HCT116 (cell line): ENCODE measurements at regions not wholly inside any gene's neighbourhood (a gene's known extent, or its start where the extent isn't known, plus 50 kb on each side); places are given as distances from the start of the nearest gene placed in this dataset.

Experiments
- ATAC-seq: fragments of 200-7000 bp; cut with Tn5 transposase; 2 replicates; pipeline ENCODE4 v1.9.1; 2020; ENCODE audit warnings: mild to moderate bottlenecking, moderate library complexity
- BruUV-seq: library from RNA; stranded (reverse); fragments of 400-500 nt; replicated peaks from 2 replicates; lab custom pipeline; 2021; lab: Mats Ljungman, UMichigan
- CTCF ChIA-PET: fragments of 300-600 bp; sonication (Branson Sonifier 250); formaldehyde crosslinking; loops from one replicate; lab custom pipeline; 2021; ENCODE audit warnings: antibody characterized with exemption; lab: Charles Lee
- POLR2A ChIA-PET: fragments of 300-600, 350-600 bp; sonication (Branson Sonifier 250); formaldehyde crosslinking; loops from one replicate; lab custom pipeline; 2021; ENCODE audit warnings: antibody characterized with exemption; lab: Charles Lee
- RAD21 ChIA-PET, 2 experiments: fragments of 300-600 bp; sonication (Branson Sonifier 250); formaldehyde crosslinking; loops; one replicate each; lab custom pipeline; 2023; ENCODE audit warnings: low total read pairs in 2 of 2; ENCODE audit not compliant: uncharacterized antibody in 2 of 2, unreplicated experiment in 2 of 2, low non-redundant PET in 1 of 2; lab: Charles Lee
- DNase-seq: peaks from one replicate; pipeline ENCODE4 v3.0.0-alpha.2; 2010; ENCODE audit warnings: low read depth, low spot score
- H2AFZ ChIP-seq: fragments of 200-600 bp; shearing (Covaris generic), sonication (generic); 2 replicates; pipeline ENCODE4 v1.6.1; 2017; ENCODE audit warnings: low read depth, mixed run types, mixed read lengths, antibody characterized with exemption, low read length; ENCODE audit not compliant: poor library complexity, severe bottlenecking
- H3K27ac ChIP-seq: 2 replicates; pipeline ENCODE4 v1.5.1; 2012; ENCODE audit warnings: low read depth, low read length
- H3K27me3 ChIP-seq: fragments of 200-600 bp; sonication (generic); 2 replicates; pipeline ENCODE4 v1.6.1; 2016; ENCODE audit warnings: mixed run types, low read length, mixed read lengths; ENCODE audit not compliant: insufficient read depth
- H3K36me3 ChIP-seq, 2 experiments: fragments of 200-500 bp in 1 of 2; fragments of 200-600 bp in 1 of 2; sonication (Bioruptor generic) in 1 of 2; sonication (generic) in 1 of 2; 2 replicates each; pipeline versions ENCODE4 v1.5.1 to v1.6.1; 2014 to 2016; ENCODE audit warnings: low read length in 2 of 2, inconsistent platforms in 1 of 2, mixed read lengths in 1 of 2, mixed run types in 1 of 2; ENCODE audit not compliant: insufficient read depth in 2 of 2, control insufficient read depth in 1 of 2
- H3K4me1 ChIP-seq, 2 experiments: fragments of 200-600 bp in 1 of 2; sonication (generic) in 1 of 2; 2 replicates each; pipeline versions ENCODE4 v1.5.1 to v1.6.1; 2012 to 2017; ENCODE audit warnings: low read length in 2 of 2, inconsistent platforms in 1 of 2, mild to moderate bottlenecking in 1 of 2, mixed read lengths in 1 of 2, mixed run types in 1 of 2, moderate library complexity in 1 of 2; ENCODE audit not compliant: insufficient read depth in 2 of 2, control insufficient read depth in 1 of 2
- H3K4me2 ChIP-seq: fragments of 200-600 bp; sonication (generic); 2 replicates; pipeline ENCODE4 v1.6.1; 2017; ENCODE audit warnings: mixed run types, low read length, mixed read lengths
- H3K4me3 ChIP-seq, 2 experiments: fragments of 200-600 bp in 1 of 2; sonication (generic) in 1 of 2; replicated peaks in 1 of 2; 2 replicates each; pipeline ENCODE4 v1.5.1; 2011 to 2016; ENCODE audit warnings: low read length in 2 of 2, control low read depth in 1 of 2, low read depth in 1 of 2, mild to moderate bottlenecking in 1 of 2, mixed read lengths in 1 of 2, mixed run types in 1 of 2
- H3K79me2 ChIP-seq: fragments of 200-600 bp; sonication (generic); 2 replicates; pipeline ENCODE4 v1.6.1; 2017; ENCODE audit warnings: mild to moderate bottlenecking, mixed run types, low read length, moderate library complexity, mixed read lengths; ENCODE audit not compliant: insufficient read depth
- H3K9ac ChIP-seq: fragments of 200-600 bp; sonication (generic); 2 replicates; pipeline ENCODE4 v1.6.1; 2016; ENCODE audit warnings: low read length, mixed read lengths
- H3K9me2 ChIP-seq: fragments of 200-600 bp; sonication (generic), shearing (Covaris generic); 2 replicates; pipeline ENCODE4 v1.6.1; 2017; ENCODE audit warnings: mixed run types, mild to moderate bottlenecking, moderate library complexity; ENCODE audit not compliant: insufficient read depth
- H3K9me3 ChIP-seq, 2 experiments: fragments of 200-500 bp in 1 of 2; fragments of 200-600 bp in 1 of 2; sonication (Bioruptor generic) in 1 of 2; sonication (generic) in 1 of 2; 2 replicates each; pipeline ENCODE4 v1.6.1; 2014 to 2017; ENCODE audit warnings: low read length in 2 of 2, mixed read lengths in 2 of 2, inconsistent platforms in 1 of 2, low read depth in 1 of 2, mild to moderate bottlenecking in 1 of 2, mixed run types in 1 of 2, moderate library complexity in 1 of 2; ENCODE audit not compliant: control insufficient read depth in 1 of 2, insufficient read depth in 1 of 2
- H4K20me1 ChIP-seq: fragments of 200-600 bp; sonication (generic), shearing (Covaris generic); 2 replicates; pipeline ENCODE4 v1.6.1; 2017; ENCODE audit warnings: mixed run types, mild to moderate bottlenecking, moderate library complexity; ENCODE audit not compliant: insufficient read depth
- ATF3 ChIP-seq: IDR thresholded peaks from 2 replicates; pipeline ENCODE4 v1.6.1; 2012
- EZH2phosphoT487 ChIP-seq: fragments of 200-600 bp; IDR thresholded peaks from 2 replicates; pipeline ENCODE4 v1.6.1; 2018; ENCODE audit warnings: antibody characterized with exemption, borderline replicate concordance
- FOSL1 ChIP-seq: IDR thresholded peaks from 2 replicates; pipeline ENCODE4 v1.6.1; 2012; ENCODE audit warnings: low read depth
- POLR2A ChIP-seq: IDR thresholded peaks from 2 replicates; pipeline ENCODE4 v1.7.0; 2011; ENCODE audit warnings: borderline replicate concordance; ENCODE audit not compliant: insufficient read depth, insufficient read length; ENCODE audit errors: extremely low read depth
- RAD21 ChIP-seq: IDR thresholded peaks from 2 replicates; pipeline ENCODE4 v1.6.1; 2012; ENCODE audit warnings: low read depth, mild to moderate bottlenecking
- REST ChIP-seq: IDR thresholded peaks from 2 replicates; pipeline ENCODE4 v1.6.1; 2012; ENCODE audit warnings: low read depth
- SP1 ChIP-seq: IDR thresholded peaks from 2 replicates; pipeline ENCODE4 v1.6.1; 2012; ENCODE audit warnings: low read depth
- TCF7L2 ChIP-seq: IDR thresholded peaks from 2 replicates; pipeline ENCODE4 v1.7.0; 2011; ENCODE audit warnings: borderline replicate concordance, inconsistent platforms; ENCODE audit not compliant: insufficient read depth, insufficient read length; ENCODE audit errors: extremely low read depth
- YY1 ChIP-seq: IDR thresholded peaks from 2 replicates; pipeline ENCODE4 v1.6.1; 2011; ENCODE audit warnings: low read length, low read depth, moderate library complexity, mild to moderate bottlenecking; ENCODE audit not compliant: insufficient replicate concordance; ENCODE audit errors: extremely low read depth
- ZNF274 ChIP-seq: fragments of 200-500 bp; sonication (Bioruptor generic); IDR thresholded peaks from 2 replicates; pipeline ENCODE4 v1.6.1; 2014; ENCODE audit warnings: mild to moderate bottlenecking, low read depth, low read length, inconsistent platforms
- intact Hi-C: fragments of 100-400 bp; cut with micrococcal nuclease; formaldehyde crosslinking; loops from 2 replicates; pipeline ENCODE4 v1.10.0; 2022
- TF ChIP-seq, protein P1 (sequence below): IDR thresholded peaks from 2 replicates; pipeline ENCODE4 v1.6.1; 2012
- TF ChIP-seq, protein P2 (sequence below): IDR thresholded peaks from 2 replicates; pipeline ENCODE4 v1.6.1; 2011; ENCODE audit warnings: mild to moderate bottlenecking, low read length, moderate library complexity; ENCODE audit not compliant: insufficient replicate concordance; ENCODE audit errors: extremely low read depth

- Histone ChIP-seq H3K4me3 (no peak overlapping the region), H3K27me3 (no peaks in the 10 kb centered on the region), H2AFZ (no peak overlapping the region), H3K4me1 (peaks cover 24 to 29% of the 10 kb centered on the region in 2 experiments), H3K36me3 (no peaks in the 10 kb centered on the region), H4K20me1 (no peaks in the 10 kb centered on the region), H3K9ac (no peak overlapping the region), H3K79me2 (no peaks in the 10 kb centered on the region), H3K9me2 (no peaks in the 10 kb centered on the region), H3K4me2 (no peak overlapping the region), H3K27ac (no peak overlapping the region), H3K9me3 (no peaks in the 10 kb centered on the region)
- ATAC-seq (no peak), DNase-seq (no peak)
- TF ChIP-seq, protein P1, sequence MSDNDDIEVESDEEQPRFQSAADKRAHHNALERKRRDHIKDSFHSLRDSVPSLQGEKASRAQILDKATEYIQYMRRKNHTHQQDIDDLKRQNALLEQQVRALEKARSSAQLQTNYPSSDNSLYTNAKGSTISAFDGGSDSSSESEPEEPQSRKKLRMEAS = no peak
- TF ChIP-seq EZH2phosphoT487 = no peak
- no peak for TF ChIP-seq TCF7L2
- TF ChIP-seq ATF3 = no peak
- TF ChIP-seq ZNF274 = no peak
- TF ChIP-seq, protein P2, sequence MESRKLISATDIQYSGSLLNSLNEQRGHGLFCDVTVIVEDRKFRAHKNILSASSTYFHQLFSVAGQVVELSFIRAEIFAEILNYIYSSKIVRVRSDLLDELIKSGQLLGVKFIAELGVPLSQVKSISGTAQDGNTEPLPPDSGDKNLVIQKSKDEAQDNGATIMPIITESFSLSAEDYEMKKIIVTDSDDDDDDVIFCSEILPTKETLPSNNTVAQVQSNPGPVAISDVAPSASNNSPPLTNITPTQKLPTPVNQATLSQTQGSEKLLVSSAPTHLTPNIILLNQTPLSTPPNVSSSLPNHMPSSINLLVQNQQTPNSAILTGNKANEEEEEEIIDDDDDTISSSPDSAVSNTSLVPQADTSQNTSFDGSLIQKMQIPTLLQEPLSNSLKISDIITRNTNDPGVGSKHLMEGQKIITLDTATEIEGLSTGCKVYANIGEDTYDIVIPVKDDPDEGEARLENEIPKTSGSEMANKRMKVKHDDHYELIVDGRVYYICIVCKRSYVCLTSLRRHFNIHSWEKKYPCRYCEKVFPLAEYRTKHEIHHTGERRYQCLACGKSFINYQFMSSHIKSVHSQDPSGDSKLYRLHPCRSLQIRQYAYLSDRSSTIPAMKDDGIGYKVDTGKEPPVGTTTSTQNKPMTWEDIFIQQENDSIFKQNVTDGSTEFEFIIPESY = no peak
- no peak for TF ChIP-seq YY1
- no peak for TF ChIP-seq REST
- TF ChIP-seq SP1 = no peak
- TF ChIP-seq POLR2A = no peak
- TF ChIP-seq FOSL1 = no peak
- no peak for TF ChIP-seq RAD21
- BruUV-seq = no TSS peak
- intact Hi-C loops = no loop called here
- POLR2A ChIA-PET = no interaction called here
- RAD21 ChIA-PET = no interaction called here
- CTCF ChIA-PET = no interaction called here
These were observed 79.6 kb downstream of the UTRN start for GRCh38 chr6:144364782-144365181.
